GM12864 (cell line): ENCODE measurements at regions not wholly inside any gene's neighbourhood (a gene's known extent, or its start where the extent isn't known, plus 50 kb on each side); places are given as distances from the start of the nearest gene placed in this dataset.
"Not testable (repeated sequence)": the region's sequence is repeated elsewhere in the genome, so short reads cannot be mapped to it uniquely, and the experiment has no call there.

Source experiments
- DNase-seq: peaks from one replicate; pipeline ENCODE4 v3.0.0-alpha.2; 2011; ENCODE audit warnings: low read depth
- H3K4me3 ChIP-seq: 2 replicates; pipeline ENCODE4 v1.5.1; 2011; ENCODE audit warnings: mild to moderate bottlenecking, low read depth, low read length, control low read depth
- TF ChIP-seq, protein P1 (sequence below): IDR thresholded peaks from 2 replicates; pipeline ENCODE4 v1.5.1; 2011; ENCODE audit warnings: low read depth, mild to moderate bottlenecking, moderate library complexity, low read length, control low read depth, inconsistent platforms; ENCODE audit errors: missing control alignments

DNA sequence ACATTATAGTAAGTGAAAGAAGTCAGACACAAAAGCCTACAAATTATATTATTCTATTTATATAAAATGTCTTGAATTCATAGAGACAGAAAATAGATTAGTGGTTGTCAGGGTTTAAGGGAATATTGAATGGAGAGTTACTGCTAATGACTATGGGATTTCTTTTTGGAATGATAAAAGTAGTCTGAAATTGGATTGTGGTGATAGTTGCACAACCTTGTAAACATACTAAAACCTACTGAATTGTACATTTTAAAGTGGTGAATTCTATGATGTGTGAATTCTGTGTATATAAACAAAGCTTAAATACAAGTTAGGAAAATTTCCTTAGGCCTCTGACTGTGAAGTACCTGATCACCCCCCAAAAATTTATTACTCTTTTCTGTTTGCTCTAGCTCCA is 343.1 kb downstream of the TFAP2B start:
- no peak for DNase-seq
- TF ChIP-seq, protein P1, sequence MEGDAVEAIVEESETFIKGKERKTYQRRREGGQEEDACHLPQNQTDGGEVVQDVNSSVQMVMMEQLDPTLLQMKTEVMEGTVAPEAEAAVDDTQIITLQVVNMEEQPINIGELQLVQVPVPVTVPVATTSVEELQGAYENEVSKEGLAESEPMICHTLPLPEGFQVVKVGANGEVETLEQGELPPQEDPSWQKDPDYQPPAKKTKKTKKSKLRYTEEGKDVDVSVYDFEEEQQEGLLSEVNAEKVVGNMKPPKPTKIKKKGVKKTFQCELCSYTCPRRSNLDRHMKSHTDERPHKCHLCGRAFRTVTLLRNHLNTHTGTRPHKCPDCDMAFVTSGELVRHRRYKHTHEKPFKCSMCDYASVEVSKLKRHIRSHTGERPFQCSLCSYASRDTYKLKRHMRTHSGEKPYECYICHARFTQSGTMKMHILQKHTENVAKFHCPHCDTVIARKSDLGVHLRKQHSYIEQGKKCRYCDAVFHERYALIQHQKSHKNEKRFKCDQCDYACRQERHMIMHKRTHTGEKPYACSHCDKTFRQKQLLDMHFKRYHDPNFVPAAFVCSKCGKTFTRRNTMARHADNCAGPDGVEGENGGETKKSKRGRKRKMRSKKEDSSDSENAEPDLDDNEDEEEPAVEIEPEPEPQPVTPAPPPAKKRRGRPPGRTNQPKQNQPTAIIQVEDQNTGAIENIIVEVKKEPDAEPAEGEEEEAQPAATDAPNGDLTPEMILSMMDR = no peak
- no peak overlapping the region for H3K4me3 ChIP-seq

DNA sequence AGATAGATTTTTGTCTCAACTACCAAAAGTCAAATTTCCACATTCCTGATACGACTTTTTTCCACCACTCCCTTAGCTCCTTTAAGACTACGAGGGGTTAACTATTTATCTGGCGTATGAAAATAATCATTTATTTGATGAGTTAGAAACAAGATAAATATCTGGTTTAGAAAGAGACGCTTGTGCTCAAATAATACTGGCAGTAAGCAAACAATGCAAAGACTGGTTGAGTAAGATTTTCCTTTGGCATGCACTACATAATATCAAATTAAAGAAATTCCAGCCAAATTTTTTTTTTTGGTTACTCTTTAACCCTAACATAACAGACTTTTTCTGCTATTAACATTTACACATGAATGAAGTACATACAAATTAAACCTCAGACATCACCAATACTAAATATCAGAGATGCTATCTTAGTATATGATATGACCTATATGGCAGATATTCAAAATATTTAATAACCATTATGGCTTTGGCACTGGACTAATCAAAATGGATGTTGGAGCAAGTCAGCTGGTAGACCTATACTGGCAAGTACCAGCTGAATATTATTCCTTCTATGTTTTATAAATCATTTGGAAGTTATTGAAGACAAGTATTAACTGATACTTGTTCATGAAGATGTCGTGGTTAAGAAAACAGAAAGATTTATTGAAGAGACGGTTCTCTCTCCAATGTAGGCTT is 345.3 kb downstream of the TFAP2B start:
- TF ChIP-seq, protein P1 = no peak

DNA sequence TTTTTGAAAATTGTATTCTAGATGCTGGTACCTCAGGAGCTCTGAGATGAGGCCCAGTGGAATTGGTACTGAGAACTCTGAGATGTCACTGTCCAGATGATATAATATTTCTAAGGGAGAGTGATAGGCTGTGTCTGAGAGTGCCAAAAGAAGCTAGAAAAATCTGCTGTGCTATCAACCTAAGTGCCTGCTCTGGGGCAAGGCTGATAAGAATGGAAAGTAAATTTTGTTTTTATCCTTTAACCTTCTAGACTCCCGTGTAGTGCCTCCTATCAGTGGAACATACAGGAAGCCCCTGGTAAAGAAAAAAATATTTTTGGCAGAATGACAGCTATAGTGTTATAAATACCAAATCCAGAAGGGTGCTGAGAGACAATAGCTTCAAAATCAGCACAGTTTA is 348.2 kb downstream of the TFAP2B start:
- H3K4me3 ChIP-seq = no peak overlapping the region
- no peak for DNase-seq
- TF ChIP-seq, protein P1 = no peak

More for the DNA sequence above, 345.3 kb downstream of the TFAP2B start:
- no peak overlapping the region for H3K4me3 ChIP-seq
- DNase-seq = no peak

DNA sequence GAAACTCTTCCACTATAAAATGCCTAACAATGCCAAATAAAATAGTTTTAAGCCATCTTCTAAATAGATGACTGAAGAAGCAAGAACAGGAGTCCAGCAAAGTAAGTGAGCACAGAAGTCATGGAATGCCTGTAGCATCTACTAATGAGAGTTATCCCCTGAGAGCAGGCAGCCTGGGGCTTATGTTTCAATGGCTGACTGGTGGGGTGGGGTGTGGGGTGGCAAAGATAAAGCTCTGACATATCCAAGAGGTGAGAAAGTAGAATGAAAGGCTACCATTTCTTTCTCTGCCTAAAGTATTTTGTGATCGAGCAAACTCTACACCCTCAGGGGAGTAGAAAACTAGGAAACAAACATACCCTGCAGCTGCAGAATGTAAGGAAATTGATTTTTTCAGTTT is 348.8 kb downstream of the TFAP2B start:
- DNase-seq = no peak
- TF ChIP-seq, protein P1 = no peak
- H3K4me3 ChIP-seq = no peak overlapping the region

DNA sequence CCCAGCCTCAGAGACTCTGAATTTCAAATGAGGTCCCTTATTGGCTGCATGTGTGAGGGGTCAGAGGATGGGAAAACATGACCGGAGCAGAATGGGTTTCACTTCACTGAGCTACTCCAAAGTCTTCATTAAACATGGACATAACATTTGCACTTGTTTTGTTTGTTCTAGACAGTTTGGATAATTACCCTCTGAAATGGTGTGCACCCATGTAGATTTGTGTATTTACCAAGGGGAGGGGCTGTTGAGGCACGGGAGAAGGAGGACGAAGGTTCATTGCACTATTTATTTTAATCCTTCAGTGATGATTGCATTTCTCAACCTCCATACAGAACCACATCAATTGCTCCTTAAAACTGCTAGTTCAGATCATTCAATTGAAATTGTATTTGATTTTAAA is 364.2 kb downstream of the TFAP2B start:
- no peak for DNase-seq
- no peak overlapping the region for H3K4me3 ChIP-seq
- TF ChIP-seq, protein P1 = no peak

DNA sequence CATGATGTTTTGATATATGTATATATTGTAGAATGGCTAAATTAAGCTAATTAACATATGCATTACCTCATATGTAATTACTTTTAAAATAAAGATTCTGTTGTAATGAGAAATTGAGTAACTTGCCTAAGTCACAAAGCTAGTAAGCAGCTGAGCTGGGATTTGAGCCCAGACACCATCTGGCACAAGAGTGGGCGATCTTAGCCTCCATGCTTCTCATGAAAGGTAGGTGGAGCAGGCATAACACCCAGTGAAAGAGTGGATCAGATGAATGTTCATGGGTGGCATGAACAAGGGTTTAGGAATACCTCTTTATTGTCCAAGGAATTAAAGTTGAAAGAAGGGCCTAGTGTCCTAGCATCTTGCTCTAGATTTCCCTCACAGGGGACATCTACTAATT is 365.4 kb downstream of the TFAP2B start:
- no peak overlapping the region for H3K4me3 ChIP-seq
- TF ChIP-seq, protein P1 = no peak
- DNase-seq = no peak

DNA sequence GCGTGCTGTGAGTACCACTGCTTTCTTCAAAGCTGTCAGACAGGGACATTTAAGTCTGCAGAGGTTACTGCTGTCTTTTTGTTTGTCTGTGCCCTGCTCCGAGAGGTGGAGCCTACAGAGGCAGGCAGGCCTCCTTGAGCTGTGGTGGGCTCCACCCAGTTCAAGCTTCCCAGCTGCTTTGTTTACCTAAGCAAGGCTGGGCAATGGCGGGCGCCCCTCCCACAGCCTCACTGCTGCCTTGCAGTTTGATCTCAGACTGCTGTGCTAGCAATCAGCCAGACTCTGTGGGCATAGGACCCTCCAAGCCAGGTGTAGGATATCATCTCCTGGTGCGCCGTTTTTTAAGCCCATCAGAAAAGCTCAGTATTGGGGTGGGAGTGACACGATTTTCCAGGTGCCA is 374.5 kb downstream of the TFAP2B start:
- H3K4me3 ChIP-seq, DNase-seq: not testable (repeated sequence)
